Breast epithelium (tissue), 4 donors: ENCODE measurements at regions not wholly inside any gene's neighbourhood (a gene's known extent, or its start where the extent isn't known, plus 50 kb on each side); places are given as distances from the start of the nearest gene placed in this dataset.

Source experiments
- DNase-seq, 2 donors: peaks; one replicate each; pipeline ENCODE4 v3.0.0-alpha.2; 2019; ENCODE audit warnings: low spot score in 2 of 2
- H3K27ac ChIP-seq, 2 donors: fragments of 200-600 bp; sonication (generic) in 1 of 2; one replicate each; pipeline ENCODE4 v1.5.1; 2016 to 2019; ENCODE audit warnings: mild to moderate bottlenecking in 1 of 2
- H3K27me3 ChIP-seq, 2 donors: fragments of 200-600 bp; sonication (generic) in 1 of 2; one replicate each; pipeline versions ENCODE4 v1.5.1 to v1.6.0; 2017 to 2019; ENCODE audit warnings: control low read depth in 1 of 2, mild to moderate bottlenecking in 1 of 2
- H3K36me3 ChIP-seq: fragments of 200-600 bp; one replicate; pipeline ENCODE4 v1.5.1; 2019
- H3K4me1 ChIP-seq, 2 donors: fragments of 200-600 bp; sonication (generic); one replicate each; pipeline ENCODE4 v1.5.1; 2016 to 2019; ENCODE audit warnings: control low read depth in 1 of 2
- H3K4me3 ChIP-seq, 3 donors: fragments of 200-600 bp; sonication (generic); 1 replicate in 2 of 3; 2 replicates in 1 of 3; pipeline ENCODE4 v1.5.1; 2016 to 2019; ENCODE audit warnings: mild to moderate bottlenecking in 3 of 3, moderate library complexity in 2 of 3
- H3K9me3 ChIP-seq, 2 donors: fragments of 200-600 bp; sonication (generic) in 1 of 2; one replicate each; pipeline ENCODE4 v1.5.1; 2016 to 2019; ENCODE audit warnings: control low read depth in 1 of 2
- POLR2A ChIP-seq: fragments of 450-650 bp; IDR thresholded peaks from one replicate; pipeline ENCODE4 v1.6.1; 2016; ENCODE audit warnings: antibody characterized with exemption, mild to moderate bottlenecking, moderate library complexity
- POLR2AphosphoS5 ChIP-seq, 3 donors: sonication (generic); formaldehyde crosslinking; IDR thresholded peaks; one replicate each; pipeline ENCODE4 v1.6.1; 2017; ENCODE audit warnings: antibody characterized with exemption in 3 of 3
- intact Hi-C: fragments of 100-400 bp; cut with DNase I; formaldehyde crosslinking; loops from one replicate; pipeline ENCODE4 v1.15.1; 2023; ENCODE audit warnings: low total_unique reads
- TF ChIP-seq, protein P1 (sequence below), 3 donors: fragments of 450-650 bp; IDR thresholded peaks; one replicate each; pipeline ENCODE4 v1.5.1; 2016 to 2017; ENCODE audit warnings: antibody characterized with exemption in 3 of 3, mild to moderate bottlenecking in 3 of 3, moderate library complexity in 3 of 3

DNA sequence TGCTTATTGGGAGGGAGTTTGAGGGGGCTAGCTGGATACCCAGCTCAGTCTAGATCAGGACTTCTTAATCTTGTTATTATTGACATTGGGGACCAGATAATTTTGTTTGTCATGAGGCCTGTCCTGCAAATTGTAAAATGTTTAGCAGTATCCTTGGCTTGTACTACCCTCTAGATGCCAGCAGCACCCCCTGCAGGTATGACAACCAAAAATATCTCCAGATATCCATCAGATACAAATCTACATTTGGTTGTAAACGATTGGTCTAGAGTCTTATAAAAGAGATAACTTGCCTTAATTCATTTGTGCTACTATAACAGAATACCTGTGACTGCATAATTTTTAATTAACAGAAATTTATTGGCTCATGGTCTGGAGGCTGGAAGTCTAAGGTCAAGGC lies 1232.2 kb downstream of the XPNPEP1 start:
- TF ChIP-seq POLR2AphosphoS5 (IDR thresholded peaks at IDR 0.05) (no peak), POLR2A (no peak)
- TF ChIP-seq, protein P1, sequence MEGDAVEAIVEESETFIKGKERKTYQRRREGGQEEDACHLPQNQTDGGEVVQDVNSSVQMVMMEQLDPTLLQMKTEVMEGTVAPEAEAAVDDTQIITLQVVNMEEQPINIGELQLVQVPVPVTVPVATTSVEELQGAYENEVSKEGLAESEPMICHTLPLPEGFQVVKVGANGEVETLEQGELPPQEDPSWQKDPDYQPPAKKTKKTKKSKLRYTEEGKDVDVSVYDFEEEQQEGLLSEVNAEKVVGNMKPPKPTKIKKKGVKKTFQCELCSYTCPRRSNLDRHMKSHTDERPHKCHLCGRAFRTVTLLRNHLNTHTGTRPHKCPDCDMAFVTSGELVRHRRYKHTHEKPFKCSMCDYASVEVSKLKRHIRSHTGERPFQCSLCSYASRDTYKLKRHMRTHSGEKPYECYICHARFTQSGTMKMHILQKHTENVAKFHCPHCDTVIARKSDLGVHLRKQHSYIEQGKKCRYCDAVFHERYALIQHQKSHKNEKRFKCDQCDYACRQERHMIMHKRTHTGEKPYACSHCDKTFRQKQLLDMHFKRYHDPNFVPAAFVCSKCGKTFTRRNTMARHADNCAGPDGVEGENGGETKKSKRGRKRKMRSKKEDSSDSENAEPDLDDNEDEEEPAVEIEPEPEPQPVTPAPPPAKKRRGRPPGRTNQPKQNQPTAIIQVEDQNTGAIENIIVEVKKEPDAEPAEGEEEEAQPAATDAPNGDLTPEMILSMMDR (IDR thresholded peaks at IDR 0.05): no peak
- DNase-seq: no peak
- intact Hi-C loops: no loop called here
- no peaks in the 10 kb centered on the region for H3K36me3 ChIP-seq
- no peak overlapping the region for H3K4me3 ChIP-seq
- H3K27me3 ChIP-seq: no peaks in the 10 kb centered on the region
- H3K4me1 ChIP-seq: no peaks in the 10 kb centered on the region
- no peak overlapping the region for H3K27ac ChIP-seq
- no peaks in the 10 kb centered on the region for H3K9me3 ChIP-seq

DNA sequence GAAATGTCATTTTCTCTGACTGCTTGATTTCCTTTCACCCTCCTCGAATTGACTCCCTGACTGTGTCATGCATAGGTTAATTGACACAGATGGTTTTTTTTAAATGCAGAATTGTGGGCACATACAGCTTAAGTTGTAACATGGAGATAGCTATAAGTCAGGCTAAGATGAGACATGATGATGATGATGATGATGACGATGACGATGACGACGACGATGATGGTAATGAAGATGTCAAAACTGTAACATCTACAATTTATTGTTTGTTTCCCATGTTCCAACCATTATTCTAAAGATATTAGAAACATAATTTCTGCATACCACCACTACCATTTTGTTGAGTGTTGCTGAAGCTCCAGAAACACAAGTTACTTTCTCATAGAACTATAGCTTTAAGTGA lies 1232.8 kb downstream of the XPNPEP1 start:
- H3K4me1 ChIP-seq: no peaks in the 10 kb centered on the region
- H3K27ac ChIP-seq: no peak overlapping the region
- no peak for DNase-seq
- H3K9me3 ChIP-seq: no peaks in the 10 kb centered on the region
- TF ChIP-seq POLR2AphosphoS5 (IDR thresholded peaks at IDR 0.05): no peak
- TF ChIP-seq POLR2A: no peak
- TF ChIP-seq, protein P1 (IDR thresholded peaks at IDR 0.05): no peak
- H3K36me3 ChIP-seq: no peaks in the 10 kb centered on the region
- H3K27me3 ChIP-seq: no peaks in the 10 kb centered on the region
- no peak overlapping the region for H3K4me3 ChIP-seq
- intact Hi-C loops: no loop called here

- Histone ChIP-seq H3K27ac (no peak overlapping the region), H3K27me3 (no peaks in the 10 kb centered on the region), H3K36me3 (no peaks in the 10 kb centered on the region), H3K9me3 (no peaks in the 10 kb centered on the region), H3K4me3 (no peak overlapping the region), H3K4me1 (no peaks in the 10 kb centered on the region)
- TF ChIP-seq, protein P1 (IDR thresholded peaks at IDR 0.05): no peak
- TF ChIP-seq POLR2AphosphoS5 (IDR thresholded peaks at IDR 0.05): no peak
- TF ChIP-seq POLR2A: no peak
- intact Hi-C loops: no loop called here
- no peak for DNase-seq
Measured at GRCh38 chr10:108689891-108690290, 1233.4 kb downstream of the XPNPEP1 start.

DNA sequence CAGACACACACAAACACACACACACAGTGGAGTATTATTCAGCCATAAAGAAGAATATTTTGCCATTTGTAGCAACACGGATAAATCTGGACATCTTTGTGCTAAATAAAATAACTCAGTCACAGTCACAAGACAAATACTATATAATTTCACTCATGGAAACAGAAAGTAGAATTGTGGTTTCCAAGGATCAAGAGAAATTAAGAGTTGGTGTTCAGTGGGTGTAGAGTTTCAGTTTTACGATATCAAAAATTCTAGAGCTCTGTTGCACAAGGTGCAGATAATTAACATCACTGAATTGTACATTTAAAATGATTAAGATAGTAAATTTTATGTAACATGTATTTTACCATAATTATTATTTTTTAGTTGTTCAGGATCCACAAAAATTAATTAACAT lies 1235.0 kb downstream of the XPNPEP1 start:
- Histone ChIP-seq H3K27ac (no peak overlapping the region), H3K9me3 (no peaks in the 10 kb centered on the region), H3K27me3 (no peaks in the 10 kb centered on the region), H3K36me3 (no peaks in the 10 kb centered on the region), H3K4me1 (no peaks in the 10 kb centered on the region), H3K4me3 (no peak overlapping the region)
- no peak for DNase-seq
- intact Hi-C loops: no loop called here
- TF ChIP-seq, protein P1 (IDR thresholded peaks at IDR 0.05): no peak
- TF ChIP-seq POLR2AphosphoS5 (IDR thresholded peaks at IDR 0.05) (no peak), POLR2A (no peak)

DNA sequence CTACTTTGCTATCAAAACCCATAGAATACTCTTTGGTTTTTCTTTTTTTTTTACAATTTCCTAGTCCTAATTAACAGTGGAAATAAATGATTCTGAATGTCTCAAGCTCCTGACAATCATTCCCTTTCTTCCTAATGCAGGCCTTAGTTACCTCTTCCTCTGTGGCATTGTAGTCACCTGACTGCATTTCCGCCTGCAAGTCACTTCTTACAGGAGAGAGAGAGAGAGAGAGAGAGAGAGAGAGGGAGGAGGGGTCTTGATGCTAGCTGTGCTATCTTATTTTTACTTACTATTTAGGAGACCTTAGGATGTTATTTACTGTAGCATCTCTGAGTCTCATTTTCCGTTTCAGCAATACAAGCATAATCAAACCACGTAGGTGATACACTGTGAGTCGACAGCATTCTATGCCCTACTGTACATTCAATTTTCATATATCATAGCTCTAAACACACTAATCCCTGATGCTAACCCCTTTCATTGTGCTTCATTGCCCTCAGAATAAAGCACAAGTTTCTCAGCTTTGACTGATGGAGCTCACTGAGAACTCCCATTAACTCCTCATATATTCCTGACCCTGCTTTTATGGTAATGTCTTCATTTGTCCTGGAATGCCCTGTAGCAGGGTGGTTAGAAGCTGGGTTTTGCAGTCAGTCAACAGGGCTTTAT lies 1237.3 kb downstream of the XPNPEP1 start:
- no peak for DNase-seq
- Histone ChIP-seq H3K27me3 (no peaks in the 10 kb centered on the region), H3K27ac (no peak overlapping the region), H3K4me1 (no peaks in the 10 kb centered on the region), H3K4me3 (no peak overlapping the region), H3K36me3 (no peaks in the 10 kb centered on the region), H3K9me3 (no peaks in the 10 kb centered on the region)
- TF ChIP-seq POLR2A (no peak), POLR2AphosphoS5 (IDR thresholded peaks at IDR 0.05) (no peak)
- TF ChIP-seq, protein P1 (IDR thresholded peaks at IDR 0.05): no peak
- intact Hi-C loops: no loop called here
